ENCODE measurements at regions not wholly inside any gene's neighbourhood (a gene's known extent, or its start where the extent isn't known, plus 50 kb on each side); places are given as distances from the start of the nearest gene placed in this dataset.

DNA sequence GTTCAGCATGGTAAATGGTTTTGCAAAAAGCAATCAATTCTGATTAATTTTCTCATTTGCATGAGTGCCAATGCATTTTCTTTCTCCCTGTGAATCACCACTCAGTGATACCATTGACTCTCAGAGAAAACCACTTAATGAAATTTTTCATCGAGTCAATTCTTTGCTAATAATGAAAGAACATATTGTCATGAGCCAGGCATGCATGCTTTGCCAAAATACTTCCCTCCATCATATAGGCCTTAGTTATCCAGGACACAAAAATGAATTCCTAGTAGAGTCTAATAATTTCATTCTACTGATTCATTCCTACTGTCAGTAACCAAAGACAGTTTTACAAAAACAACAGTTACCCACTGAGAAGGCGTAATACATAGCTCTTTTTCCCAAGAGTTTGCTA, 680.0 kb downstream of the TRIML1 start:
- Histone ChIP-seq H3K9me3 (peaks cover 0 to 17% (median 7%) of the 10 kb centered on the region in 8 donors), H3K27ac (no peak overlapping the region), H3K4me3 (no peak overlapping the region), H3K36me3 (no peaks in the 10 kb centered on the region), H3K27me3 (replicated peaks in 1 of 7) (no peaks in the 10 kb centered on the region), H3K4me1 (no peaks in the 10 kb centered on the region)
- intact Hi-C loops (cut with DNase I; ENCODE audit: low total_unique reads): no loop called here
- DNase-seq: no peak
- WGBS, 5 donors: 42 to 93% (median 81%) methylated on average over 2 of the region's 2 CpGs
- TF ChIP-seq, protein P1, sequence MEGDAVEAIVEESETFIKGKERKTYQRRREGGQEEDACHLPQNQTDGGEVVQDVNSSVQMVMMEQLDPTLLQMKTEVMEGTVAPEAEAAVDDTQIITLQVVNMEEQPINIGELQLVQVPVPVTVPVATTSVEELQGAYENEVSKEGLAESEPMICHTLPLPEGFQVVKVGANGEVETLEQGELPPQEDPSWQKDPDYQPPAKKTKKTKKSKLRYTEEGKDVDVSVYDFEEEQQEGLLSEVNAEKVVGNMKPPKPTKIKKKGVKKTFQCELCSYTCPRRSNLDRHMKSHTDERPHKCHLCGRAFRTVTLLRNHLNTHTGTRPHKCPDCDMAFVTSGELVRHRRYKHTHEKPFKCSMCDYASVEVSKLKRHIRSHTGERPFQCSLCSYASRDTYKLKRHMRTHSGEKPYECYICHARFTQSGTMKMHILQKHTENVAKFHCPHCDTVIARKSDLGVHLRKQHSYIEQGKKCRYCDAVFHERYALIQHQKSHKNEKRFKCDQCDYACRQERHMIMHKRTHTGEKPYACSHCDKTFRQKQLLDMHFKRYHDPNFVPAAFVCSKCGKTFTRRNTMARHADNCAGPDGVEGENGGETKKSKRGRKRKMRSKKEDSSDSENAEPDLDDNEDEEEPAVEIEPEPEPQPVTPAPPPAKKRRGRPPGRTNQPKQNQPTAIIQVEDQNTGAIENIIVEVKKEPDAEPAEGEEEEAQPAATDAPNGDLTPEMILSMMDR (IDR thresholded peaks at IDR 0.05 in 8 of 11, conservative IDR thresholded peaks at IDR 0.05 in 3 of 11): no peak
- TF ChIP-seq POLR2A (IDR thresholded peaks at IDR 0.05) (no peak), POLR2AphosphoS5 (IDR thresholded peaks at IDR 0.05) (no peak)

DNA sequence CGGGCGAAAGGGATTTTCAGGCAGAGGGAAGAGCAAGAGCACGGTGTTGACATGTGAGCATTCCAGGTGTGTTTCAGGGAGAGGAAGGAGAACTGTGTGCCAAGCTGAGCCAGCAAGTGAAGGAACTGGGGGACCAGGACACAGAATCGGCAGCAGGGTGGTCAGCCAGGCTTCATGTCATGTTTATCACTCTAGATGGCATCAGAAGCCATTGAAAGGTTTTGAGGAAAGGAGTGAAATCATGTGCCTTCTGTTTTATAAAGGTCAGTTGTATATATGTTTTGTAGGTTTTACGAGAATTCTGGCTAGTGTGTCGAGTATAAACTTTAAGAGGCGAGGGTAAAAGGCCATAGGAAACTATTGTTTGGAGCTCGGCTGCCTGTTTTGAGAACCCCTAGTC, 682.3 kb downstream of the TRIML1 start:
- no peaks in the 10 kb centered on the region for H3K27me3 ChIP-seq (replicated peaks in 1 of 7)
- no peak for DNase-seq
- WGBS, 5 donors: 75 to 86% (median 77%) methylated on average over 8 of the region's 8 CpGs
- no peak overlapping the region for H3K27ac ChIP-seq
- no peaks in the 10 kb centered on the region for H3K36me3 ChIP-seq
- intact Hi-C loops (cut with DNase I; ENCODE audit: low total_unique reads): no loop called here
- H3K9me3 ChIP-seq: peaks cover 0 to 18% (median 2%) of the 10 kb centered on the region in 8 donors
- H3K4me3 ChIP-seq: no peak overlapping the region
- H3K4me1 ChIP-seq: no peaks in the 10 kb centered on the region
- TF ChIP-seq, protein P1 (IDR thresholded peaks at IDR 0.05 in 8 of 11, conservative IDR thresholded peaks at IDR 0.05 in 3 of 11): no peak
- TF ChIP-seq POLR2A (IDR thresholded peaks at IDR 0.05) (no peak), POLR2AphosphoS5 (IDR thresholded peaks at IDR 0.05) (no peak)

DNA sequence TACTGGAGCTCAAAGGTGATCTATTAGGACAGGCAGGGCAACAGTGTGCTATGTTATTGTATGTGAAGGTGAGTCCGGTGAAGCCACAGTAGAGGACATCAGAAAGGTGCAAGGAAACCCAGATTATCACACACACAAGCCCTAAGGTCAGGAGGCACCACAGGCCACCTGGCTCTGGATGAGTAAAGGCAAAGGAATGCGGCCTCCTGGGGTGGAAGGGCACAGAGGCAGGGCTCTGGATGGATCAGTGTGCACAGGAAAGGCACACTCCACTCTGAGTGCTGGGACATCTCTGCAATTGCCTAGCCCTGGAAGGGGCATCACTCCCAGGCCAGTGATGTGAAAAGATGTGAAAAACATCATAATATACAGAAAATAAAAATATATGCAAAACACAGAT, 683.5 kb downstream of the TRIML1 start:
- H3K36me3 ChIP-seq: no peaks in the 10 kb centered on the region
- intact Hi-C loops (cut with DNase I; ENCODE audit: low total_unique reads): no loop called here
- no peaks in the 10 kb centered on the region for H3K27me3 ChIP-seq (replicated peaks in 1 of 7)
- no peak overlapping the region for H3K27ac ChIP-seq
- H3K9me3 ChIP-seq: peaks cover 0 to 18% (median 2%) of the 10 kb centered on the region in 8 donors
- TF ChIP-seq, protein P1 (IDR thresholded peaks at IDR 0.05 in 8 of 11, conservative IDR thresholded peaks at IDR 0.05 in 3 of 11): no peak
- TF ChIP-seq POLR2A (IDR thresholded peaks at IDR 0.05): no peak
- TF ChIP-seq POLR2AphosphoS5 (IDR thresholded peaks at IDR 0.05): no peak
- no peak overlapping the region for H3K4me3 ChIP-seq
- DNase-seq: no peak
- no peaks in the 10 kb centered on the region for H3K4me1 ChIP-seq
- 67 to 89% (median 83%) methylated on average over 2 of the region's 2 CpGs for WGBS, 5 donors

DNA sequence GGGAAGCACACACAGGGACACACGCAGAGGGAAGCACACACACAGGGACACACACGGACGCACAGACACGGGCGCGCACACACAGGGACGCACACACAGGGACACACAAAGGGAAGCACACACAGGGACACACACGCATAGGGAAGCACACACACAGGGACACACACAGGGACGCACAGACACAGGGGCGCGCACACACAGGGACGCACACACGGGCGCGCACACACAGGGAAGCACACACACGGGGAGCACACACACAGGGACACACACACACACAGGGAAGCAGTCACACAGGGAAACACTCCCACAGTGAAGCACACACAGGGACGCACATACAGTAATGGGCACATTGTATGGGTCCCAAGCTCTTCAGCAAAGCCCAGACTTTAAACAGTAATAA, 685.3 kb downstream of the TRIML1 start:
- no peaks in the 10 kb centered on the region for H3K27me3 ChIP-seq (replicated peaks in 1 of 7)
- H3K36me3 ChIP-seq: no peaks in the 10 kb centered on the region
- no peaks in the 10 kb centered on the region for H3K4me1 ChIP-seq
- no peak overlapping the region for H3K27ac ChIP-seq
- TF ChIP-seq POLR2A (IDR thresholded peaks at IDR 0.05) (no peak), POLR2AphosphoS5 (IDR thresholded peaks at IDR 0.05) (no peak)
- TF ChIP-seq, protein P1 (IDR thresholded peaks at IDR 0.05 in 8 of 11, conservative IDR thresholded peaks at IDR 0.05 in 3 of 11): no peak
- H3K9me3 ChIP-seq: peaks cover 0 to 18% (median 0%) of the 10 kb centered on the region in 8 donors
- no peak overlapping the region for H3K4me3 ChIP-seq
- no peak for DNase-seq
- 93 to 98% (median 94%) methylated on average over 17 of the region's 17 CpGs for WGBS, 5 donors
- intact Hi-C loops (cut with DNase I; ENCODE audit: low total_unique reads): no loop called here

All from spleen (tissue), 11 donors.